Natural killer cell (primary cell): ENCODE measurements at regions not wholly inside any gene's neighbourhood (a gene's known extent, or its start where the extent isn't known, plus 50 kb on each side); places are given as distances from the start of the nearest gene placed in this dataset.
"Not testable (repeated sequence)": the region's sequence is repeated elsewhere in the genome, so short reads cannot be mapped to it uniquely, and the experiment has no call there.

Experiments used
- ATAC-seq, 3 donors: fragments of 150-1000 bp in 2 of 3; fragments of 200-7000 bp in 1 of 3; cut with Tn5 transposase; 1 replicate in 1 of 3; 2 replicates in 2 of 3; pipeline ENCODE4 v1.10.0; 2021; ENCODE audit warnings: mild to moderate bottlenecking in 2 of 3, moderate library complexity in 2 of 3
- DNase-seq, 2 donors: peaks; one replicate each; pipeline versions ENCODE4 v3.0.0 to v3.0.0-alpha.2; 2013 to 2021; ENCODE audit warnings: mixed read lengths in 1 of 2
- H3K27ac ChIP-seq: one replicate; pipeline ENCODE4 v1.5.1; 2013; ENCODE audit warnings: mild to moderate bottlenecking, low read length
- H3K27me3 ChIP-seq: one replicate; pipeline ENCODE4 v1.6.1; 2013; ENCODE audit warnings: low read length; ENCODE audit not compliant: control insufficient read depth, insufficient read depth
- H3K36me3 ChIP-seq: one replicate; pipeline ENCODE4 v1.6.1; 2013; ENCODE audit warnings: low read length; ENCODE audit not compliant: control insufficient read depth, insufficient read depth
- H3K4me1 ChIP-seq: one replicate; pipeline ENCODE4 v1.6.1; 2013; ENCODE audit warnings: low read length; ENCODE audit not compliant: control insufficient read depth, insufficient read depth
- H3K4me3 ChIP-seq: one replicate; pipeline ENCODE4 v1.5.1; 2013; ENCODE audit warnings: low read length
- H3K9me3 ChIP-seq: one replicate; pipeline ENCODE4 v1.6.1; 2013; ENCODE audit warnings: low read length; ENCODE audit not compliant: control insufficient read depth, insufficient read depth
- H3K27ac Mint-ChIP-seq, 2 donors: one replicate each; pipeline ENCODE4 v1.8.0; 2022; ENCODE audit warnings: mild to moderate bottlenecking in 2 of 2, mixed read lengths in 2 of 2, moderate library complexity in 1 of 2
- H3K27me3 Mint-ChIP-seq, 2 donors: one replicate each; pipeline ENCODE4 v1.8.0; 2022; ENCODE audit warnings: low read depth in 2 of 2, mixed read lengths in 2 of 2
- H3K36me3 Mint-ChIP-seq: one replicate; pipeline ENCODE4 v1.8.0; 2022; ENCODE audit warnings: mixed read lengths
- H3K4me1 Mint-ChIP-seq, 2 donors: one replicate each; pipeline ENCODE4 v1.8.0; 2022; ENCODE audit warnings: mixed read lengths in 2 of 2
- H3K4me3 Mint-ChIP-seq: one replicate; pipeline ENCODE4 v1.8.0; 2022; ENCODE audit warnings: mild to moderate bottlenecking, moderate library complexity, mixed read lengths
- H3K9me3 Mint-ChIP-seq, 2 donors: one replicate each; pipeline ENCODE4 v1.8.0; 2022; ENCODE audit warnings: mixed read lengths in 2 of 2
- CTCF ChIP-seq: fragments of 200-600 bp; IDR thresholded peaks from one replicate; pipeline ENCODE4 v1.8.0; 2022; ENCODE audit warnings: antibody characterized with exemption
- WGBS: methylation state at CpG from one replicate; pipeline ENCODE4 v1.1.7; 2013; ENCODE audit warnings: missing lambda C conversion rate; ENCODE audit not compliant: insufficient coverage; 5-methylcytosine and 5-hydroxymethylcytosine counted together
- intact Hi-C: fragments of 100-400 bp; cut with micrococcal nuclease; formaldehyde crosslinking; loops from one replicate; pipeline ENCODE4 v1.14.2; 2022

- no peaks in the 10 kb centered on the region for H3K36me3 ChIP-seq
- no peak overlapping the region for H3K27ac ChIP-seq
- H3K4me3 ChIP-seq = no peak overlapping the region
- Mint-ChIP-seq H3K36me3 (no peaks in the 10 kb centered on the region), H3K27ac (no peak overlapping the region), H3K27me3 (no peaks in the 10 kb centered on the region), H3K9me3 (peaks cover 2 to 4% of the 10 kb centered on the region in 2 donors), H3K4me1 (no peaks in the 10 kb centered on the region), H3K4me3 (no peak overlapping the region)
- 51% methylated on average over 4 of the region's 4 CpGs for WGBS
- no peaks in the 10 kb centered on the region for H3K27me3 ChIP-seq
- TF ChIP-seq CTCF = no peak
- no peak for ATAC-seq
- intact Hi-C loops = no loop called here
- no peaks in the 10 kb centered on the region for H3K4me1 ChIP-seq
- peaks cover 4% of the 10 kb centered on the region for H3K9me3 ChIP-seq
- no peak for DNase-seq
These were observed 337.6 kb downstream of the IRS1 start for GRCh38 chr2:226461981-226462380.

GRCh38 chr2:226456144-226456543 lies 343.5 kb downstream of the IRS1 start:
- H3K4me3 Mint-ChIP-seq, H3K27me3 ChIP-seq, H3K4me1 Mint-ChIP-seq, H3K9me3 ChIP-seq, H3K36me3 Mint-ChIP-seq, H3K36me3 ChIP-seq, DNase-seq, H3K27ac ChIP-seq, H3K4me1 ChIP-seq, intact Hi-C loops, H3K27me3 Mint-ChIP-seq, H3K4me3 ChIP-seq, H3K27ac Mint-ChIP-seq, ATAC-seq: not testable (repeated sequence)
- WGBS = 100% methylated on average over 1 of the region's 1 CpG
- H3K9me3 Mint-ChIP-seq = peaks cover 6 to 15% of the 10 kb centered on the region in 2 donors

- intact Hi-C loops = no loop called here
- TF ChIP-seq CTCF = no peak
- no peak for DNase-seq
- no peaks in the 10 kb centered on the region for H3K36me3 ChIP-seq
- H3K9me3 ChIP-seq = no peaks in the 10 kb centered on the region
- Mint-ChIP-seq H3K9me3 (peaks cover 6 to 15% of the 10 kb centered on the region in 2 donors), H3K36me3 (no peaks in the 10 kb centered on the region), H3K27ac (no peak overlapping the region), H3K4me1 (no peaks in the 10 kb centered on the region), H3K4me3 (no peak overlapping the region), H3K27me3 (no peaks in the 10 kb centered on the region)
- H3K27ac ChIP-seq = no peak overlapping the region
- WGBS = no CpG with 5 or more reads among the region's 2 CpGs
- H3K27me3 ChIP-seq = no peaks in the 10 kb centered on the region
- H3K4me3 ChIP-seq = no peak overlapping the region
- ATAC-seq = no peak
- H3K4me1 ChIP-seq = no peaks in the 10 kb centered on the region
These were observed 346.9 kb downstream of the IRS1 start for GRCh38 chr2:226452768-226453167.

GRCh38 chr2:226451486-226451885 lies 348.1 kb downstream of the IRS1 start:
- no peak overlapping the region for H3K4me3 Mint-ChIP-seq
- no peaks in the 10 kb centered on the region for H3K4me1 ChIP-seq
- H3K27ac Mint-ChIP-seq = no peak overlapping the region
- no peaks in the 10 kb centered on the region for H3K27me3 ChIP-seq
- no peaks in the 10 kb centered on the region for H3K4me1 Mint-ChIP-seq
- ATAC-seq (no peak), DNase-seq (no peak)
- intact Hi-C loops = no loop called here
- no peaks in the 10 kb centered on the region for H3K36me3 ChIP-seq
- H3K4me3 ChIP-seq = no peak overlapping the region
- no peak for TF ChIP-seq CTCF
- H3K27ac ChIP-seq = no peak overlapping the region
- H3K9me3 Mint-ChIP-seq = peaks cover 4 to 11% of the 10 kb centered on the region in 2 donors
- no peaks in the 10 kb centered on the region for H3K9me3 ChIP-seq
- WGBS = 92% methylated on average over 2 of the region's 2 CpGs
- no peaks in the 10 kb centered on the region for H3K36me3 Mint-ChIP-seq
- no peaks in the 10 kb centered on the region for H3K27me3 Mint-ChIP-seq
